ENCODE measurements at regions not wholly inside any gene's neighbourhood (a gene's known extent, or its start where the extent isn't known, plus 50 kb on each side); places are given as distances from the start of the nearest gene placed in this dataset.

GRCh38 chr18:27632706-27633105 lies 447.6 kb upstream of the CHST9 start:
- H3K27me3 Mint-ChIP-seq, result no peaks in the 10 kb centered on the region
- no peak overlapping the region for H3K27ac Mint-ChIP-seq
- no peak overlapping the region for H3K4me3 Mint-ChIP-seq
- peaks cover 1% of the 10 kb centered on the region for H3K9me3 Mint-ChIP-seq
- no peaks in the 10 kb centered on the region for H3K4me1 Mint-ChIP-seq
- CTCF ChIA-PET, result no interaction called here
- H3K36me3 Mint-ChIP-seq, result no peaks in the 10 kb centered on the region
- no peak for DNase-seq

GRCh38 chr18:27627927-27628326 lies 442.8 kb upstream of the CHST9 start:
- no peak for DNase-seq
- Mint-ChIP-seq H3K27me3 (no peaks in the 10 kb centered on the region), H3K27ac (no peak overlapping the region), H3K4me1 (no peaks in the 10 kb centered on the region), H3K4me3 (no peak overlapping the region), H3K9me3 (peaks cover 1% of the 10 kb centered on the region), H3K36me3 (no peaks in the 10 kb centered on the region)
- CTCF ChIA-PET, result no interaction called here

DNA sequence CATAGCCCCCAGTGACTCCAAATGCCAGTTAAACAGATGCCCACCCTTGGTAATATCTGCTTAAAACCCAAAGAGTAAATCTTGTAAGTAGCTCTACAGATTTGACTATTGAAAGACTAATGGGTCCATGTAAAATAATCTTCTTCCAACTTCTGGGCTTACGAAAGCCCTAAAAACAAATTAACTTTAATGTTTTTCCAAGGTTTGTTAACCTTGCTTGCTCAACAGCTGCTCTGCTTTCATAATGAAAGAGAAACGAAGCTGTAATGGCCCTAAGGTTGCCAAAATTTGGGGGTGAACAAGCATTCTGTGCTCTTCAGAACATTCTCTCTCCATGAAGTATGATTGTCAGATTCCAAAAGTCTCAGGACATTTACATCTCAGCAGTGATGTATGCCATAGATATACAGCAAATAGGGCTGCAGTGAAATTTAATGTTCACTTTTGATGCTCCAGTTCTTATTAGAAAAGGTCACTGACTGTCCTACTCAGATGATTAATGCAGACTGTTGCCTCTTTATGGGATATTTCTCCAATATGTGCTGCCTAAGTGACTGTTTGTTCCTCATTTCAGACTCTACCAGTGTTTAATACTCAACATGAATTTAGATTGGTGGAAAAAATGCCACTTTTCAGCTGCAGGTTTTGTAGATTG lies 436.3 kb upstream of the CHST9 start:
- Mint-ChIP-seq H3K27me3 (no peaks in the 10 kb centered on the region), H3K4me1 (no peaks in the 10 kb centered on the region), H3K9me3 (no peaks in the 10 kb centered on the region), H3K27ac (no peak overlapping the region), H3K36me3 (no peaks in the 10 kb centered on the region), H3K4me3 (no peak overlapping the region)
- CTCF ChIA-PET, result no interaction called here
- DNase-seq, result no peak

DNA sequence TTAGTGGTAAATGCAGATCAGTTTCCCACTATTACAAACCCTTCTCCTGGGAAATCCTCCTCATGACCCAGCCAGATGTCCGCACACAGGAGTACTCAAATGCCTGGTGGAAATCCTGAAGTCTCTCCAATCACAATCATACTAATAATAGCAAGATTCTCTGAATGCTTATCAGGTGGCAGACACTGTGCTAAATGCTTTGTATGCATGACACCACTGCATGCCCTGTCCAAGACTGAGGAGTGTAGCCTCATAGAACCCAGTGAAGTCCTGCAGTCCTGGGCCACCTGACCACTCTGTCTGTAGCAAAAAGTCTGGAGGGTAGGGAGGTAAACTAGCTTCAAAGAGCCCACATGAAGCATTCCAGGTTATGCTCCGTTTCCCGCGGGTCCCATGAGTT lies 434.8 kb upstream of the CHST9 start:
- H3K4me1 Mint-ChIP-seq, result no peaks in the 10 kb centered on the region
- no peaks in the 10 kb centered on the region for H3K27me3 Mint-ChIP-seq
- CTCF ChIA-PET, result no interaction called here
- no peaks in the 10 kb centered on the region for H3K9me3 Mint-ChIP-seq
- H3K36me3 Mint-ChIP-seq, result no peaks in the 10 kb centered on the region
- H3K27ac Mint-ChIP-seq, result no peak overlapping the region
- DNase-seq, result no peak
- H3K4me3 Mint-ChIP-seq, result no peak overlapping the region

GRCh38 chr18:27619090-27619772 lies 434.1 kb upstream of the CHST9 start:
- H3K36me3 Mint-ChIP-seq, result no peaks in the 10 kb centered on the region
- H3K4me1 Mint-ChIP-seq, result no peaks in the 10 kb centered on the region
- no peak for DNase-seq
- H3K9me3 Mint-ChIP-seq, result no peaks in the 10 kb centered on the region
- no peak overlapping the region for H3K4me3 Mint-ChIP-seq
- no peaks in the 10 kb centered on the region for H3K27me3 Mint-ChIP-seq
- H3K27ac Mint-ChIP-seq, result no peak overlapping the region
- CTCF ChIA-PET, result interaction anchor here (0.9 kb wide), 1 partner anchor 11 kb away, joined by 3 read pairs; no protein-coding TSS in a partner anchor

GRCh38 chr18:27616324-27616723 lies 431.2 kb upstream of the CHST9 start:
- Mint-ChIP-seq H3K4me3 (no peak overlapping the region), H3K4me1 (no peaks in the 10 kb centered on the region), H3K9me3 (no peaks in the 10 kb centered on the region), H3K27ac (no peak overlapping the region), H3K36me3 (no peaks in the 10 kb centered on the region), H3K27me3 (no peaks in the 10 kb centered on the region)
- DNase-seq, result no peak
- CTCF ChIA-PET, result no interaction called here

DNA sequence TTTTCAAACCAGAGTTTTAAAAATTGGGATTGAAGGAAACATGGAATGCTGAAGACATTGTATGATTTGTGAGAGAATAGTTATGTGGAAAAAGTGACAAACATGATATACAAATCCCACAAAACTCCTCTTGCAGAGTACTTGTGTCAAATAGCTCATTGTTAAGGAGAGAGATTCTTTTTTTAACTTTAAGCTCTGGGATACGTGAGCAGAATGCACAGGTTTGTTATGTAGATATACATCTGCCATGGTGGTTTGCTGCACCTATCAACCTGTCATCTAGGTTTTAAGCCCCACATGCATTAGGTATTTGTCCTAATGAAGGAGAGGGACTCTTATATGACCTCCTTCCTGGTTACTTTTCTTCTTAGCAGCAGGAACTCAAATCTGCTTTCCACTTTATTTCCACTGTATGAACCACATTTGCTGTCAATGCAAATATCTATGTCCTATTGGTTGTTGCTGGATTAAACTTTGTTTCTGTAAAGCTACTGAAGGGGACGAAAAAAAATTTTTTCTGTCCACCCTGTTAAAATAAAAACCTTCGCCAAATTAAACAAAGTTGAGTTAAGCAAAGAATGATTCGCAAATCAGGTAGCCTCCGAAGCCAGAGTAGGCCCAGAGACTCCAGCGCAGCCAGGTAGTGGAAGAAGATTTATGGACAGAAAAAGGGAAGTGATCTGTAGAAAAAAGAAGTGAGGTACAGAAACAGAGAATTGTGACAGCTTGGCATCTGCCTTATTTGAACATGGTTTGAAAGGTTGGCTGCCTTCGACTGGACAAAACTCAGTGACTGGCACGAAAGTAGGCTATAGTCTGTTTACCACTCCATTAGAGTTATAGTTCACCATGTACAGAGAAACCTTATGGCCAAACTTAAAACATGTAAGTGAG lies 430.1 kb upstream of the CHST9 start:
- no peak for DNase-seq
- Mint-ChIP-seq H3K4me3 (no peak overlapping the region), H3K27ac (no peak overlapping the region), H3K36me3 (no peaks in the 10 kb centered on the region), H3K4me1 (no peaks in the 10 kb centered on the region), H3K27me3 (no peaks in the 10 kb centered on the region), H3K9me3 (no peaks in the 10 kb centered on the region)
- CTCF ChIA-PET, result no interaction called here

GRCh38 chr18:27609221-27609620 lies 424.1 kb upstream of the CHST9 start:
- CTCF ChIA-PET, result interaction anchor here (1.2 to 1.4 kb wide), 2 partner anchors 10 to 246 kb away, joined by 3 to 4 read pairs; no protein-coding TSS in a partner anchor

GRCh38 chr18:27608742-27609141 lies 423.6 kb upstream of the CHST9 start:
- Mint-ChIP-seq H3K4me3 (no peak overlapping the region), H3K27ac (no peak overlapping the region), H3K9me3 (no peaks in the 10 kb centered on the region), H3K4me1 (no peaks in the 10 kb centered on the region), H3K27me3 (no peaks in the 10 kb centered on the region), H3K36me3 (no peaks in the 10 kb centered on the region)
- CTCF ChIA-PET, result interaction anchor here (1.2 to 1.4 kb wide), 2 partner anchors 10 to 245 kb away, joined by 3 to 4 read pairs; no protein-coding TSS in a partner anchor
- DNase-seq, result no peak

More at GRCh38 chr18:27609221-27609620, 424.1 kb upstream of the CHST9 start:
- H3K4me3 Mint-ChIP-seq, result no peak overlapping the region
- no peaks in the 10 kb centered on the region for H3K4me1 Mint-ChIP-seq
- no peak overlapping the region for H3K27ac Mint-ChIP-seq
- H3K27me3 Mint-ChIP-seq, result no peaks in the 10 kb centered on the region
- H3K9me3 Mint-ChIP-seq, result no peaks in the 10 kb centered on the region
- no peak for DNase-seq
- H3K36me3 Mint-ChIP-seq, result no peaks in the 10 kb centered on the region

- H3K27ac Mint-ChIP-seq, result no peak overlapping the region
- no peaks in the 10 kb centered on the region for H3K4me1 Mint-ChIP-seq
- no peaks in the 10 kb centered on the region for H3K27me3 Mint-ChIP-seq
- no peaks in the 10 kb centered on the region for H3K9me3 Mint-ChIP-seq
- DNase-seq, result no peak
- H3K4me3 Mint-ChIP-seq, result no peak overlapping the region
- H3K36me3 Mint-ChIP-seq, result no peaks in the 10 kb centered on the region
- CTCF ChIA-PET, result interaction anchor here (1.0 to 1.4 kb wide), 4 partner anchors 11 to 244 kb away, joined by 3 to 4 read pairs (median 3); no protein-coding TSS in a partner anchor
Measured at GRCh38 chr18:27608174-27608573, 423.1 kb upstream of the CHST9 start.

DNA sequence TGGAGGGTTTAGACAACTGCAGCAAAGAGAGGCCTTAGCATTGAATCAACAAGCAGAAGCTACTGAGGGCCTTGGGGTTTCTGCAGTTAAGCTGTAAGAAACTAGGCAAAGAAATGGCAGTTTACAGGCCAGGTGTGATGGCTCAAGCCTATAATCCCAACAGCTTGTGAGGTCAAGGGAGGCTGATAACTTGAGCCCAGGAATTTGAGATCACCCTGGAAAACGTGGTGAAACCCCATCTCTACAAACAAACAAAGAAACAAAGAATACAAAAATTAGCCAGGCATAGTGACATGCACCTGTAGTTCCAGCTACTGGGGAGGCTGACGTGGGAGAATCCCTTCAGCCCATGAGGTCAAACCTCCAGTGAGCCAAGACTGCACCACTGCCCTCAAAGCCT lies 421.6 kb upstream of the CHST9 start:
- Mint-ChIP-seq H3K27ac (no peak overlapping the region), H3K4me3 (no peak overlapping the region), H3K27me3 (no peaks in the 10 kb centered on the region), H3K36me3 (no peaks in the 10 kb centered on the region), H3K4me1 (no peaks in the 10 kb centered on the region), H3K9me3 (no peaks in the 10 kb centered on the region)
- no peak for DNase-seq
- CTCF ChIA-PET, result no interaction called here

DNA sequence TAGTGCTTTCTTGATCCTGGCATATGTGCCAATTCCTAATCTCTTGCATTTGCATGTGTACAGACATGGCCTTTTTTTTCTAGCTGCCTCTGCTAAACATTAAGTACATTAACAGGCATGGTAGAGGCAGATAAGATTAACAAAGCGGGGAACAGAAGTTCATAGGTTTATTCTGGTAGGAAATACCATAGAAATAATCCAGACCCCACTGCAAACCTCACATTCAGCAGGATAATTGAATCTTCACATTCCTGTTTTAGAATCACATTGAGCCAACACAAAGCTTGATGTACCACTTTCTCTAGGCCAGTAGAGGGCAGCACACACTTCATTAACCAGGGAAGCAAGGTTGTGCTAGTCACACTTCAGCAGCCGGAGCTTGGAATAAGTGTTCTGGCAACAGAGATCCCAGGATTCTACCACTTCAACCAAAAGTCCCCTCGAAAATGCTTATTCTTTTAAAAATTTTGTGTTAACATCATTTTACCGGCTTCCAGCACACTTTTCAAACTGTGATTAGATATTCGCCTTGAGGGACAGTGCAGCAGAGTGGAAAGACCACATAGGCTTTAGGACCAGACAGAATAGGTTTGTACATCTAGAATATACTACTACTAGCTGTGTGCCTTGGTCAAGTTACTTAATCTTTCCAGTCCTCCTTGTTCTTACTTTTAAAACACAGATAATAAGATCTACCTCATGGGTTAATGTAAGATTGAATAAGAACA lies 420.2 kb upstream of the CHST9 start:
- no peak overlapping the region for H3K4me3 Mint-ChIP-seq
- peak; percentile 38 for DNase-seq
- no peaks in the 10 kb centered on the region for H3K4me1 Mint-ChIP-seq
- no peak overlapping the region for H3K27ac Mint-ChIP-seq
- CTCF ChIA-PET, result interaction anchor here (0.7 to 1.2 kb wide), 4 partner anchors 44 to 583 kb away, joined by 3 to 4 read pairs (median 3); no protein-coding TSS in a partner anchor
- H3K27me3 Mint-ChIP-seq, result no peaks in the 10 kb centered on the region
- no peaks in the 10 kb centered on the region for H3K36me3 Mint-ChIP-seq
- no peaks in the 10 kb centered on the region for H3K9me3 Mint-ChIP-seq

GRCh38 chr18:27604583-27604982 lies 419.5 kb upstream of the CHST9 start:
- Mint-ChIP-seq H3K4me1 (no peaks in the 10 kb centered on the region), H3K27me3 (no peaks in the 10 kb centered on the region), H3K9me3 (no peaks in the 10 kb centered on the region), H3K4me3 (no peak overlapping the region), H3K27ac (no peak overlapping the region), H3K36me3 (no peaks in the 10 kb centered on the region)
- DNase-seq, result no peak
- CTCF ChIA-PET, result interaction anchor here (0.7 to 1.2 kb wide), 4 partner anchors 45 to 583 kb away, joined by 3 to 4 read pairs (median 3); no protein-coding TSS in a partner anchor

GRCh38 chr18:27602092-27602491 lies 417.0 kb upstream of the CHST9 start:
- no peaks in the 10 kb centered on the region for H3K27me3 Mint-ChIP-seq
- no peak overlapping the region for H3K4me3 Mint-ChIP-seq
- no peaks in the 10 kb centered on the region for H3K36me3 Mint-ChIP-seq
- no peak overlapping the region for H3K27ac Mint-ChIP-seq
- DNase-seq, result no peak
- CTCF ChIA-PET, result interaction anchor here (1.0 kb wide), 2 partner anchors 238 to 981 kb away, joined by 3 read pairs; no protein-coding TSS in a partner anchor
- H3K9me3 Mint-ChIP-seq, result no peaks in the 10 kb centered on the region
- no peaks in the 10 kb centered on the region for H3K4me1 Mint-ChIP-seq
